ENCODE measurements at regions not wholly inside any gene's neighbourhood (a gene's known extent, or its start where the extent isn't known, plus 50 kb on each side); places are given as distances from the start of the nearest gene placed in this dataset.

- TF ChIP-seq CTCF (IDR thresholded peaks at IDR 0.05) = no peak
- no peak for TF ChIP-seq POLR2A (IDR thresholded peaks at IDR 0.05)
Observed at GRCh38 chr4:125679989-125680388, 365.2 kb downstream of the FAT4 start.
